ENCODE measurements at regions not wholly inside any gene's neighbourhood (a gene's known extent, or its start where the extent isn't known, plus 50 kb on each side); places are given as distances from the start of the nearest gene placed in this dataset.

GRCh38 chr4:163622379-163623035 lies 128.0 kb downstream of the TMA16 start:
- TF ChIP-seq CTCF (IDR thresholded peaks at IDR 0.05) = no peak
- TF ChIP-seq ZFX (IDR thresholded peaks at IDR 0.05; ENCODE audit: borderline replicate concordance) = no peak

Data from 22Rv1 (cell line).